H1 (cell line): ENCODE measurements at regions not wholly inside any gene's neighbourhood (a gene's known extent, or its start where the extent isn't known, plus 50 kb on each side); places are given as distances from the start of the nearest gene placed in this dataset.

Source experiments
- ATF2 ChIP-seq: IDR thresholded peaks from 2 replicates; pipeline ENCODE4 v1.6.1; 2012; ENCODE audit warnings: low read length, inconsistent platforms
- CBX8 ChIP-seq: fragments of 300-800, 300-1000 bp; sonication (generic); IDR thresholded peaks from 2 replicates; pipeline ENCODE4 v1.7.1; 2016; ENCODE audit warnings: low read depth, low read length, borderline replicate concordance
- CHD2 ChIP-seq: IDR thresholded peaks from 2 replicates; pipeline ENCODE4 v1.6.1; 2012; ENCODE audit warnings: low read length, improper control_type of control experiment
- CTBP2 ChIP-seq: IDR thresholded peaks from 2 replicates; pipeline ENCODE4 v1.7.0; 2011; ENCODE audit warnings: borderline replicate concordance, mild to moderate bottlenecking, moderate library complexity, mixed read lengths, low read length; ENCODE audit not compliant: insufficient read depth, insufficient read length
- EP300 ChIP-seq, 2 experiments: IDR thresholded peaks; 1 replicate in 1 of 2; 2 replicates in 1 of 2; pipeline ENCODE4 v1.6.1; 2011 to 2012; ENCODE audit warnings: low read depth in 2 of 2, low read length in 2 of 2, mild to moderate bottlenecking in 2 of 2, borderline replicate concordance in 1 of 2, inconsistent platforms in 1 of 2, moderate library complexity in 1 of 2
- HDAC6 ChIP-seq: IDR thresholded peaks from one replicate; pipeline ENCODE4 v1.7.1; 2012; ENCODE audit warnings: low read depth, mild to moderate bottlenecking, inconsistent platforms, low read length, moderate library complexity
- JUND ChIP-seq: IDR thresholded peaks from 2 replicates; pipeline ENCODE4 v1.6.1; 2011; ENCODE audit warnings: mild to moderate bottlenecking, improper control_type of control experiment, low read length
- NANOG ChIP-seq: IDR thresholded peaks from 2 replicates; pipeline ENCODE4 v1.6.1; 2011; ENCODE audit warnings: low read length, low read depth, mild to moderate bottlenecking, inconsistent platforms; ENCODE audit not compliant: insufficient read depth, poor library complexity, severe bottlenecking
- POU5F1 ChIP-seq: IDR thresholded peaks from 2 replicates; pipeline ENCODE4 v1.6.1; 2011; ENCODE audit warnings: low read depth, mild to moderate bottlenecking, low read length, moderate library complexity
- RAD21 ChIP-seq, 2 experiments: IDR thresholded peaks in 1 of 2; conservative IDR thresholded peaks in 1 of 2; 2 replicates each; pipeline ENCODE4 v1.6.1; 2011; ENCODE audit warnings: low read depth in 2 of 2, low read length in 2 of 2, improper control_type of control experiment in 1 of 2, inconsistent platforms in 1 of 2, mild to moderate bottlenecking in 1 of 2, moderate library complexity in 1 of 2
- RNF2 ChIP-seq: fragments of 200-900, 300-1000 bp; sonication (generic); IDR thresholded peaks from 2 replicates; pipeline ENCODE4 v1.7.1; 2016; ENCODE audit warnings: borderline replicate concordance, low read depth, mild to moderate bottlenecking, antibody characterized with exemption, low read length; ENCODE audit not compliant: poor library complexity, severe bottlenecking; ENCODE audit errors: missing control alignments
- SAP30 ChIP-seq: fragments of 300-600 bp; sonication (generic); IDR thresholded peaks from 2 replicates; pipeline ENCODE4 v1.7.1; 2012; ENCODE audit warnings: low read length, moderate library complexity, mild to moderate bottlenecking, inconsistent platforms; ENCODE audit not compliant: insufficient read depth, insufficient replicate concordance
- SIN3A ChIP-seq, 2 experiments: IDR thresholded peaks in 1 of 2; conservative IDR thresholded peaks in 1 of 2; 2 replicates each; pipeline ENCODE4 v1.6.1; 2011 to 2012; ENCODE audit warnings: low read length in 2 of 2, improper control_type of control experiment in 1 of 2, low read depth in 1 of 2, mild to moderate bottlenecking in 1 of 2
- SRF ChIP-seq: IDR thresholded peaks from 2 replicates; pipeline ENCODE4 v1.6.1; 2011; ENCODE audit warnings: mild to moderate bottlenecking, low read depth, low read length, moderate library complexity
- TBP ChIP-seq: IDR thresholded peaks from 2 replicates; pipeline ENCODE4 v1.6.1; 2011; ENCODE audit warnings: low read depth, low read length, improper control_type of control experiment
- YY1 ChIP-seq: IDR thresholded peaks from 2 replicates; pipeline ENCODE4 v1.6.1; 2011; ENCODE audit warnings: low read depth, mild to moderate bottlenecking, low read length

GRCh38 chr7:83271212-83272099, 108.8 kb upstream of the PCLO start (continued):
- TF ChIP-seq ATF2 (no peak), EP300 (IDR thresholded peaks at IDR 0.05; ENCODE audit: borderline replicate concordance in 1 of 2, low read depth in 2 of 2, low read length in 2 of 2) (no peak), YY1 (no peak), POU5F1 (no peak), NANOG (no peak), CTBP2 (no peak), CHD2 (no peak), TBP (no peak), SAP30 (no peak), SRF (no peak), SIN3A (conservative IDR thresholded peaks at IDR 0.05 in 1 of 2, IDR thresholded peaks at IDR 0.05 in 1 of 2; ENCODE audit: low read depth in 1 of 2, low read length in 2 of 2) (no peak), HDAC6 (no peak), RAD21 (IDR thresholded peaks at IDR 0.05 in 1 of 2, conservative IDR thresholded peaks at IDR 0.05 in 1 of 2; ENCODE audit: low read depth in 2 of 2, low read length in 2 of 2) (peak; percentile 79 to 81), JUND (no peak), RNF2 (no peak), CBX8 (no peak)
